Hepatic stellate cell (primary cell): ENCODE measurements at regions not wholly inside any gene's neighbourhood (a gene's known extent, or its start where the extent isn't known, plus 50 kb on each side); places are given as distances from the start of the nearest gene placed in this dataset.
"Not testable (repeated sequence)": the region's sequence is repeated elsewhere in the genome, so short reads cannot be mapped to it uniquely, and the experiment has no call there.

Source experiments
- DNase-seq: peaks from one replicate; pipeline ENCODE4 v3.0.0; 2011; ENCODE audit warnings: low spot score

- DNase-seq, result no peak
These were observed 50.1 kb downstream of the GCNT4 start for GRCh38 chr5:75002271-75002670.

- no peak for DNase-seq
These were observed 56.4 kb downstream of the GCNT4 start for GRCh38 chr5:74995926-74996325.

DNA sequence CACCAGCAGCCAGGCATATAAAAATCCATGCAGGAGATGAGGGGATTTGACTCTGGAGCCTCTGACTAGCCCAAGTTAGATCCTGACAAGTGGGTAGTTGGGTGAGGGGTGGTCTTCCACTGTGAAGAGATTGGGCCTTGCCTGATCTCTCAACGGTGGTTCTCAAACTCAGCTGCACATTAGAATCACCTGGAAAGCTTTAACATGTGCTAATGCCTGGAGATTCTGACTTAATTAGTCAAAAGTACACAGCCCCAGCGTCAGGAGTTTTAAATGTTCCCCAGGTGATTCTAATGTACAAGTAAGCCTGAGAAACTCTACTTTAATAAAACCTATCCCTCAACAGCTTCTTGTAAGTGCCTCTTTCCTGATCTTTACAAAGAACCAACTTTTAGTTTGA, 57.5 kb downstream of the GCNT4 start:
- DNase-seq, result no peak

- no peak for DNase-seq
These were observed 58.6 kb downstream of the GCNT4 start for GRCh38 chr5:74993743-74994142.

GRCh38 chr5:74992791-74993190, 59.6 kb downstream of the GCNT4 start:
- no peak for DNase-seq

- no peak for DNase-seq
These were observed 60.8 kb downstream of the GCNT4 start for GRCh38 chr5:74991522-74991921.

GRCh38 chr5:74990194-74990593, 62.2 kb downstream of the GCNT4 start:
- DNase-seq, result no peak

DNA sequence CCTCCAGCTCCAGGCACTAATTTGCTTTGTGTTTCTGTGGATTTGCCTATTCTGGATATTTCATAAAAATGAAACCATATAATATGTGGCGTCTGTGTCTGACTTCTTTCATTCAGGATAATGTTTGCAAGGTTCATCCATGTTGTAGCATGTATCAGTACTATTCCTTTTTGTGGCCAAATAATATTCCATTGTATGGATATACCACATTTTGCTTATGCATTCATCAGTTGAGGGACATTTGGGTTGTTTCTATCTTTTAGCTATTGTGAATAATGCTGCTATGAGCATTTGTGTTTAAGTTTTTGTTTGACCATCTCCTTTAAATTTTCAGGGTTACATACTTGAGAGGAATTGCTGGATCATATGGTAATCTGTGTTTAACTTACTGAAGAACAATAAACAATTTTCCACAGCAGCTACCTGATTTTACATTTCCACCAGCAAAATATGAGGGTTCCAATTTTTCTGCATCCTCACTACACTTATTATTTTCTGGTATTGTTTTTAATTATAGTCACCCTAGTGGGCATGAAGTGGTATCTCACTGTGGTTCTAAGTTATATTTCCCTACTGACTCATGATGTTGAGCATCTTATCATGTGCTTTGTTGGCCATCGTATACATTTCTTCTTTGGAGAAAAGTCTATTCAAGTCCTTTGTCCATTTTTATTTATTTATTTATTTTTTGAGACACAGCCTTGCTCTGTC, 63.9 kb downstream of the GCNT4 start:
- DNase-seq, result no peak

GRCh38 chr5:74978345-74978744, 74.0 kb downstream of the GCNT4 start:
- DNase-seq, result no peak

DNA sequence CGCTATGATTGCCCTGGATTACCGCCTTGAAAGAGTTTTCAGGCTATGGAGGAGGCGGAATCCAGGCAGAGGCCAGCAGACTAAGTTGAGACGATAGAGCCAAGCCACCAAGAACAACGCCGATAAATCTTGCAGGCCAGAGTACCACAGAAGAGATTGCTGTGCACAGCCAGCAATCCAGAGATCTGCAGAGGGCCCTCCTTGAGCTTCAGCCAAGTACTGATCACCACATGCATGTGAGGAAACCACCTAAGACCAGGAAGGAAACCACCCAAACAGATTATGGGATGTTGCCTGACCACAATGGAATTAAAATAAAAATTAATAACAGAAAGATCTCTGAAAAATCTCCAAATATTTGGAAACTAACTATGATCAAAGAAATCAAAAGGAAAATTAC, 74.9 kb downstream of the GCNT4 start:
- no peak for DNase-seq

DNA sequence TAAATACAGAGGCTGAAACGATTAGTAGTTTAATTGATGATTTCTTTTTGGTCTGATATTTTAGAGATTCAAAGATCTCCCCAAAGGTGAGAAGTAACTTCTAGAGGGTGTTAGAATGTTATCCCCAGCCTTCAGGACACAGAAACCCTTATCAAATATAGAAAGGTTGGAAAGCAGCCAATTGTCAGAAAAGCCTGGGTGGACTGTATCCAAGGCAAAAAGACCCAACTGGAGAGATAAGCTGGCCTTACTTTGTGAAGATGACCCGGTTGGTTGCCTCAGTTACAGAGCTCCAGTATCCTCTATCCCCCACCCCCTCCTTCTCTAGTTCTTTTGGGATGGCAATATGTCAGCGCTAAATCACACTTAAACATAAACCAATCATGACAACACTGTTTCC, 75.7 kb downstream of the GCNT4 start:
- no peak for DNase-seq

- no peak for DNase-seq
These were observed 76.8 kb downstream of the GCNT4 start for GRCh38 chr5:74975582-74975981.

- DNase-seq, result no peak
These were observed 77.8 kb downstream of the GCNT4 start for GRCh38 chr5:74974451-74975091.

DNA sequence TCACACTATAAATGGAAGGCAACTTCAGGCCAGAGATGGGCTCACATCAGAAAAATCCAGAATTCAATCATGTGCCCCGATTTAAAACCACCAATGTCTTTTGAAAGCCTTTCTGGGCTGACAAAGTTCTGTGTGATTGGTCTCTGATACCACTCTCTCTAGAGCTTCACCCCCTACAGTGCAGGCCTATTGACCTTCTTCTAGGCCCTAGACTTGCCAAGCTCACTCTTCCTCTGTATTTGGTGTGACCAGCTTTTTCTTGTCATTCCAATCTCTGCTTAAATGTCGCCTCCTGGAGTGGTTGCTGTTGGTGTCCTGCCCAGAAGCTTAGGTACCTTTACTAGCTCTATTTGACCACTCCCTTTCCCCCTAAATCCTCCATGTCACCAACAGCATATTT, 78.7 kb downstream of the GCNT4 start:
- no peak for DNase-seq

GRCh38 chr5:74971947-74972460, 80.4 kb downstream of the GCNT4 start:
- no peak for DNase-seq

GRCh38 chr5:74970891-74971290, 81.5 kb downstream of the GCNT4 start:
- not testable (repeated sequence) for DNase-seq

DNA sequence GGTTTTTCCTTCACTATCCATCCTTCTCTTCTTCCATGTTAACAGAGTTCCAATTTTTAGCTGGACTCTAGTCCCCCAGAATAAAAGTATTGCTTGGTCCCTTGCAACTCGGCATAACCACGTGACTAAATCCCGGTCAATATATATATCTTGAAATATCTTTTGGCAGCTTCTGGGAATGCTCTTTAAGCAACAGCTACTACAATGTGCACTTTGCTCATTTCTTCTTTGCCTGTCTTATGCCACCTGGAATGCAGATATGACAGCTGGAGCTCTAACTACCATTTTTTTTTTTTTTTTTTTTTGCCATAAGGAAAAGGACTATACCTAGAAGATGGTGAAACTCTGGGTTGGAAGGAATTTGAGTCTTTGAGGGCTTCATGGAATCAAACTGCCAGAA, 82.6 kb downstream of the GCNT4 start:
- DNase-seq, result no peak

GRCh38 chr5:74966141-74967026, 86.0 kb downstream of the GCNT4 start:
- no peak for DNase-seq

DNA sequence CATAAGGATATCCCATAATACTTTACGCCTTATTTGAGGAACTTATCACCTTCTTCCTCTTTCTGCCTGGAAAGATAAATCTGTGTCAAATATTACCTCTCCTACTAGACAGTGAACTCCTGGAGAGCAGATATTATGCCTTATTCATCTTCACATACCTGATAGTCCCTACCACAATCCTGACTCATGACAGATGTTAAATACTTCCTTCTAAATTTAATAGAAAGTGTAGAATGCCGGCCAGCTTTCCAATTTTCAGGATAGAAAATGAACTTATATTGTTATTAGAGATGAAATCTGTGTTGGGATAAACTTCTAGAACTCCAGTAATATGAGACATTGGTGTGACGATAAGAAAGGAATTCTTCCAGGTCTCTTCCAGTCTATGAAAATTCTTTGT, 89.0 kb downstream of the GCNT4 start:
- no peak for DNase-seq

GRCh38 chr5:74957906-74958305, 91.7 kb upstream of the FAM169A start:
- DNase-seq, result no peak

GRCh38 chr5:74957029-74957784, 91.0 kb upstream of the FAM169A start:
- DNase-seq, result no peak

DNA sequence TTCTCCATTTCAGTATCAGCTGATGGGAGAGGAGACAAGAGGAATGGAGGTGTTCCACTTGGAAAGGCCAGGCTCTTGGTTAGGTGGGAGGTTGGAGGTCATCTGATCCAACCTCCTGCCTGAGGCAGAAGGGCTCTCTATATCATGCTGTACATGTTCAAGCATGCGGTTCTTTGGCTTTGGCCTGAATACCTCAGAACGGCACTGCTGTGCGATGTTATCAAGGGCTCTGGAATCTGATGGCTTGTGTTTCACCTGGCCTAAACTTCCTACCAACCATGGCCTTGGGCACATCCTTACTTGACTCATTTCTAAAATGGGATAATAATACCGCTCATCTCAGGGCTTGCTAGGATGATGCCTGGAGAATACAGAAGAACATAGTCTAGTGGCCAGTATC, 90.1 kb upstream of the FAM169A start:
- DNase-seq, result no peak
